ENCODE measurements at regions not wholly inside any gene's neighbourhood (a gene's known extent, or its start where the extent isn't known, plus 50 kb on each side); places are given as distances from the start of the nearest gene placed in this dataset.

GRCh38 chr12:16788506-16789203 is 182.7 kb upstream of the LMO3 start:
- H3K4me2 ChIP-seq = no peak overlapping the region
- ChIA-PET CTCF (no interaction called here), POLR2A (no interaction called here)
- no peak for DNase-seq (ENCODE audit: low read depth in 1 of 2, low spot score in 1 of 2)
- FAIRE-seq = no peak
- H3K4me3 ChIP-seq = no peak overlapping the region
- WGBS (ENCODE audit: missing lambda C conversion rate) = 22% methylated on average over 5 of the region's 5 CpGs
- H3K27ac ChIP-seq = no peak overlapping the region
- ATAC-seq = no peak
- TF ChIP-seq HEYL (CRISPR knock-in tag; IDR thresholded peaks at IDR 0.05) = no peak
- no peak for TF ChIP-seq NFE2L2 (conservative IDR thresholded peaks at IDR 0.05; ENCODE audit: low read length)
- TF ChIP-seq BCL3 (IDR thresholded peaks at IDR 0.05) = no peak
- no peak for TF ChIP-seq MYC (IDR thresholded peaks at IDR 0.05; ENCODE audit: borderline replicate concordance, low read length)
- no peak for TF ChIP-seq NR3C1 (IDR thresholded peaks at IDR 0.05)
- TF ChIP-seq POLR2A (IDR thresholded peaks at IDR 0.05; ENCODE audit: low read length) = no peak
- TF ChIP-seq ELK1 (IDR thresholded peaks at IDR 0.05; ENCODE audit: low read depth, low read length) = no peak
- TF ChIP-seq POLR2AphosphoS2 (conservative IDR thresholded peaks at IDR 0.05; ENCODE audit: low read length) = no peak
- no peak for TF ChIP-seq RFX5 (IDR thresholded peaks at IDR 0.05)
- no peak for TF ChIP-seq HES2 (IDR thresholded peaks at IDR 0.05)
- no peak for TF ChIP-seq TFCP2L1 (CRISPR knock-in tag; IDR thresholded peaks at IDR 0.05)
- no peak for TF ChIP-seq FOXS1 (CRISPR knock-in tag; IDR thresholded peaks at IDR 0.05)
- no peak for TF ChIP-seq FOSB (CRISPR knock-in tag; IDR thresholded peaks at IDR 0.05)
- no peaks in the 10 kb centered on the region for H3K9me3 ChIP-seq
- no peaks in the 10 kb centered on the region for H3K4me1 ChIP-seq

GRCh38 chr12:16785953-16786352 is 180.0 kb upstream of the LMO3 start:
- no peaks in the 10 kb centered on the region for H3K4me1 ChIP-seq
- ATAC-seq (no peak), FAIRE-seq (no peak), DNase-seq (ENCODE audit: low read depth in 1 of 2, low spot score in 1 of 2) (no peak)
- no peak overlapping the region for H3K4me2 ChIP-seq
- no peak overlapping the region for H3K27ac ChIP-seq
- CTCF ChIA-PET = no interaction called here
- 7% methylated on average over 2 of the region's 2 CpGs for WGBS (ENCODE audit: missing lambda C conversion rate)
- no peak for TF ChIP-seq POLR2A (IDR thresholded peaks at IDR 0.05; ENCODE audit: low read length)
- no peak for TF ChIP-seq EHMT2 (IDR thresholded peaks at IDR 0.05; ENCODE audit: low read depth)
- no peak for TF ChIP-seq EHF (CRISPR knock-in tag; IDR thresholded peaks at IDR 0.05)
- TF ChIP-seq CTCF (IDR thresholded peaks at IDR 0.05) = no peak
- no peak for TF ChIP-seq ZSCAN20 (CRISPR knock-in tag; IDR thresholded peaks at IDR 0.05)
- TF ChIP-seq HMGXB4 (CRISPR knock-in tag; IDR thresholded peaks at IDR 0.05; ENCODE audit: borderline replicate concordance) = no peak
- TF ChIP-seq HDAC2 (IDR thresholded peaks at IDR 0.05) = no peak
- no peak overlapping the region for H3K4me3 ChIP-seq
- H3K9me3 ChIP-seq = no peaks in the 10 kb centered on the region
- POLR2A ChIA-PET = no interaction called here
